ENCODE measurements at regions not wholly inside any gene's neighbourhood (a gene's known extent, or its start where the extent isn't known, plus 50 kb on each side); places are given as distances from the start of the nearest gene placed in this dataset.

DNA sequence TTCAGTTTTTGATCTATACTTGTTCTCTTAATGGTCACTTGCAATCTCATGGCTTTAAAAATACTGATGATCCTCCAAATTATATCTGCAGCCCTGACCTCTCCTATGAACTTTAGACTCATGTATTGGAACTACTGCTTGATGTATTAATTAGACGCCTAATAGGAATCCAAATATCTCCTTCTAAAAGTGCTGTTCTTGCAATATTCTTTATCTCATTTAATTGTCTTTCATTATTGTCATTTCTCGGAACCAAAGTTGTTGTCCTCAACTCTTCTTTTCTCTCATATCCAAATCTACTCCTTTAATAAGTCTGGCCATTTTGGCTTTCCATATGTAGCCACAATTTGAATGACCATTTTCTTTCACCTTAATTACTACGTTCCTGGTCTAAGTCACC lies 907.6 kb upstream of the SEL1L start:
- TF ChIP-seq EZH2 (IDR thresholded peaks at IDR 0.05; ENCODE audit: insufficient read depth, poor library complexity, severe bottlenecking), result no peak
- no peak for TF ChIP-seq EZH2phosphoT487 (IDR thresholded peaks at IDR 0.05; ENCODE audit: insufficient read depth, low read depth)
